H7 (cell line): ENCODE measurements at regions not wholly inside any gene's neighbourhood (a gene's known extent, or its start where the extent isn't known, plus 50 kb on each side); places are given as distances from the start of the nearest gene placed in this dataset.
"Not testable (repeated sequence)": the region's sequence is repeated elsewhere in the genome, so short reads cannot be mapped to it uniquely, and the experiment has no call there.

Experiments used
- DNase-seq: peaks from one replicate; pipeline ENCODE4 v3.0.0; 2012
- H3K27me3 ChIP-seq: 2 replicates; pipeline ENCODE4 v1.6.0; 2011; ENCODE audit warnings: mild to moderate bottlenecking, low read length; ENCODE audit not compliant: control insufficient read depth, insufficient read depth
- H3K36me3 ChIP-seq: replicated peaks from 2 replicates; pipeline ENCODE4 v1.5.1; 2011; ENCODE audit warnings: low read length; ENCODE audit not compliant: control insufficient read depth, insufficient read depth
- H3K4me3 ChIP-seq: 2 replicates; pipeline ENCODE4 v1.5.1; 2011; ENCODE audit warnings: low read depth, mild to moderate bottlenecking, control low read depth, low read length, moderate library complexity; ENCODE audit not compliant: insufficient read depth

DNA sequence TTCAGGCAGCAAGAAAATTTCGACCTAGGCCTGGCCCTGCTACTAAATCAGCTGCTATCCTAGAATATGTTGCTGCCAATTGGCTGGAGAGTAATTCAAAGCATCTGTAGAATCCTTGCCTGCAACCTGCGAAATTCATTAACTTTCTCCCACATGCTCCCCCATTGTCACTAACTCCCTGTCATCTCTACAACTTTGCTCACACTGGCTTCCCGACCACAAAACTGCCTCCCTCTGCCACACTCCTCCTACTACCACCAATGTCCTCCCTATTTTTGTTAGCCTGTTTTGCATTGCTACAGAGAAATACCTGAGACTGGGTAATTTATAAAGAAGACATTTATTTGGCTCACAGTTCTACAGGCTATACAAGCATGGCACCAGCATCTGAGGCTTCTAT lies 570.6 kb downstream of the INSC start:
- peak; percentile 22 for DNase-seq
- no peaks in the 10 kb centered on the region for H3K36me3 ChIP-seq
- no peaks in the 10 kb centered on the region for H3K27me3 ChIP-seq
- no peak overlapping the region for H3K4me3 ChIP-seq

DNA sequence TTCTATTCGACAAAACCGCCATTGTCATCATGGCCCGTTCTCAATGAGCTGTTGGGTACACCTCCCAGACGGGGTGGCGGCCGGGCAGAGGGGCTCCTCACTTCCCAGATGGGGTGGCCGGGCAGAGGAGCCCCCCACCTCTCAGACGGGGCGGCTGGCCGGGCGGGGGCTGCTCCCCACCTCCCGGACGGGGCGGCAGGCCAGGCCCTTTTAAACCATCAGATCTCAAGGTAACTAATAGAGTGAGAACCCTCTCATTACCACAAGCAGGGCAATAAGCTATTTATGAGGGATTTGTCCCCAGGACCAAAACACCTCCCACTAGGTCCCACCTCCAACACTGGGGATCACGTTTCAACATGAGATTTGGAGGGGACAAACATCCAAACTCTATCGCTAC lies 571.5 kb downstream of the INSC start:
- H3K4me3 ChIP-seq, H3K36me3 ChIP-seq, H3K27me3 ChIP-seq, DNase-seq: not testable (repeated sequence)

- DNase-seq: no peak
- no peak overlapping the region for H3K4me3 ChIP-seq
- H3K27me3 ChIP-seq: no peaks in the 10 kb centered on the region
- H3K36me3 ChIP-seq: no peaks in the 10 kb centered on the region
Observed at GRCh38 chr11:15687342-15687741, 572.6 kb downstream of the INSC start.

DNA sequence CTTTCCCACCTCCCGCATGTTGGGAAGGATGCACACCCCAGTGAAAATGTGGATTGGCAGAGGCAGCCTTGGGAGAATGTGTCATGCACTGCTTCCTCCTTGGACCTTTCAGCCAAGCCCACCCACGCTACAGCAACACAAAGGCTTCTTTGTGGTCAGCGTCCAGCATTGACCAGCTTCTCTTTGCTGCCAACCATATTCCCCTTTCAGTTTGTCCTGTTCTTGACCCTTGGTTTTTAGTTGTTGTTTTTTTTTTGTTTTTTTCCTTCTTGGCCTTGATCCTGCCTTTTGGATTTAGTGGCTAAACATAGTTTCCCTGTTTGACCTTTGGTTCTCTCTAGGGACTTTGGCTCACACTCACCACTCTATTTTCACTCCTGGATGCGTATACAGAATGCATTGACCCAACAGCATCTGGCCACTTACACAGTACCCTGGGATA lies 573.6 kb downstream of the INSC start:
- DNase-seq: no peak
- H3K36me3 ChIP-seq: no peaks in the 10 kb centered on the region

DNA sequence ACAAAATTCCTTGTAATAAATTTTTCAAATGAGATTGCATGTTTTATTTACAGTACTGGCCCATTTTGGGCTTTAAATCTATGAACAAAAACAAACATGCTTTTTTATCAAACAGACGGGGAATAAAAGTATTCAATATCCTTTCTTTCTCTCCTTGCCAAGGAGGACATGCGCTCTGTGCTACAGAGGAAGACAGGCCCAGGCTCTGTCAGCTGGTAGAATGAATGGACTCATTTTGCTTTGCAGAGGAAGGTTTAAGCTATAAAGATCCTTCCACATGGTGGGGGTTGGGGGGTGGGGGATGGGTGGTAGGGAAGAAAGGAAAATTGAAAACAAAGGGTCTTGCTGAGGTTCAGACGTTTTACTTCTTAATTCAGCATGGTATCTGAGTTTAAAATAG lies 575.6 kb downstream of the INSC start:
- Histone ChIP-seq H3K36me3 (no peaks in the 10 kb centered on the region), H3K4me3 (no peak overlapping the region), H3K27me3 (no peaks in the 10 kb centered on the region)
- peak; percentile 12 for DNase-seq

More for the DNA sequence above, 573.6 kb downstream of the INSC start:
- no peak overlapping the region for H3K4me3 ChIP-seq
- no peaks in the 10 kb centered on the region for H3K27me3 ChIP-seq

- H3K4me3 ChIP-seq: no peak overlapping the region
- H3K27me3 ChIP-seq: no peaks in the 10 kb centered on the region
- H3K36me3 ChIP-seq: no peaks in the 10 kb centered on the region
- no peak for DNase-seq
Observed at GRCh38 chr11:15692739-15693138, 578.0 kb downstream of the INSC start.

DNA sequence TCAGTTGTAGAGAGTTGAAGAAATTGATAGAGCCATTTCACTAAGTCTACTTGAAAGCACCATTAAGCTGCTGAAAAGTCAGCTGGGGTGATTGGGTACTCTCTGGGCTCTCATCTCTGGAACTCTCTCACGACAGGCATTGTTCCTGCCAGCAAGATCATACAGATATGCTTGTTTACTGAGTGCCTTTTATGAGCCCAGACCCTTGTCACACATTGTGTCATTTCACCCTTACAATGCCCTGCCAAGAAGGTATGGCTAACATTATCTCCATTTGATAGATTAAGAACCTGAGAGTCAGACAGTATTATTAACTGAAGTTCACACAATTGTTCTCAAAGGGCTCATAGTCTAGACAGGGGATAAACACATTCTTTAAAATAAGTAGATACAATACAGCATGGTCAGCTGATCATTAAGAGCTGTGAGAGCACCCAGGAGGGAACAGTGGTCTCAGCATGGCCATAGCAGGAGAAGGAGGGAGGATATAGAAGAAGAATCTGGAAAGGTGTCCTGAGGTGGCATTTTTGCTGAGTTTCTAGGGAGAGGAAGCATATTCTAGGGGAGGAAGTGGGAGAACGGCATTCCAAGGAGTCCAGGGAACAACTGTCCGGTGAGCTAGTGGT lies 580.5 kb downstream of the INSC start:
- H3K36me3 ChIP-seq: no peaks in the 10 kb centered on the region
- no peak for DNase-seq
- no peaks in the 10 kb centered on the region for H3K27me3 ChIP-seq
- H3K4me3 ChIP-seq: no peak overlapping the region

DNA sequence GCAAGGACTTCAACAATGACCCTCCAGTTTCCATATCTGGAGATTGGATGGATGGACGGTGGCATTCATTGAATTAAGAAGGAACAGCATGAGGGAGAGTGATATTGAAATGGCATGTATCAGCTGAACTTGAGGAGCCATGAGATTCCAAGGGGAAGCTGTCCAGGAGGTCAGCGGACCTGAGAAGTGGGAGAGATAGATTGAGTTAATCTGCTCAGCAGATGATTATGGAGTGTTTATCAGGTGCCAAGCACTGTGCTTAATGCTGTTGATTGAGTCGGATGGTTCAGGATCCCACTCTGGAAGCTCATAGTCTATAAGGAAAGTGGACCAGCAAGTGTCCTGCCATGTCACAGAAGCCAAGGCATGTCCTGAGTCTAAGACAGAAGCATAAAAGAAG lies 581.3 kb downstream of the INSC start:
- DNase-seq: no peak
- no peak overlapping the region for H3K4me3 ChIP-seq
- H3K27me3 ChIP-seq: no peaks in the 10 kb centered on the region
- no peaks in the 10 kb centered on the region for H3K36me3 ChIP-seq

GRCh38 chr11:15697437-15698236 lies 582.9 kb downstream of the INSC start:
- Histone ChIP-seq H3K4me3 (no peak overlapping the region), H3K36me3 (no peaks in the 10 kb centered on the region), H3K27me3 (no peaks in the 10 kb centered on the region)
- no peak for DNase-seq

GRCh38 chr11:15698855-15699254 lies 584.1 kb downstream of the INSC start:
- DNase-seq: no peak
- no peaks in the 10 kb centered on the region for H3K27me3 ChIP-seq
- no peak overlapping the region for H3K4me3 ChIP-seq
- H3K36me3 ChIP-seq: no peaks in the 10 kb centered on the region

- DNase-seq: no peak
- no peak overlapping the region for H3K4me3 ChIP-seq
- H3K36me3 ChIP-seq: no peaks in the 10 kb centered on the region
- H3K27me3 ChIP-seq: no peaks in the 10 kb centered on the region
Observed at GRCh38 chr11:15699978-15700377, 585.3 kb downstream of the INSC start.

- no peak for DNase-seq
- Histone ChIP-seq H3K4me3 (no peak overlapping the region), H3K36me3 (no peaks in the 10 kb centered on the region), H3K27me3 (no peaks in the 10 kb centered on the region)
Observed at GRCh38 chr11:15700456-15700855, 585.7 kb downstream of the INSC start.

- H3K4me3 ChIP-seq: no peak overlapping the region
- peaks cover 3% of the 10 kb centered on the region for H3K27me3 ChIP-seq
- no peaks in the 10 kb centered on the region for H3K36me3 ChIP-seq
- no peak for DNase-seq
Observed at GRCh38 chr11:15704064-15704463, 589.3 kb downstream of the INSC start.

DNA sequence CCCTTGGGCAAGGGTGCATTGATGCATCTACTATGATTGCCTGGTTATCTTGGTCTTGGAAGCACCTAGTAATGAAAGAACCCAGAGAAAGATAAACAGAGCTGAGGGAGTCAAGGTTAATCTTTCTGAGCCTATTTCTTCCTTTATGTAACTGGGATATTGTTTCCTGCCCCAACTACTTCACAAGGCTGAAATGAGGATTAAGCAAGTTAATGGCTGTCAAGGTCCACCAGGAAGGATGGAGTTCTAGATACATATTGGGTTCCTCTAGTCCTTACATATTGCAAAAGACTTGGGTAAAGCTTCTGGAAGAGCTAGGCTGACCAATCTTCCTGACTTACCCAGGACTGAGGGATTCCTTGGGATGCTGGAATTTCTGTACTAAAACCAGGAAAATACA lies 589.8 kb downstream of the INSC start:
- no peak for DNase-seq
- Histone ChIP-seq H3K36me3 (no peaks in the 10 kb centered on the region), H3K27me3 (peaks cover 3% of the 10 kb centered on the region), H3K4me3 (no peak overlapping the region)

DNA sequence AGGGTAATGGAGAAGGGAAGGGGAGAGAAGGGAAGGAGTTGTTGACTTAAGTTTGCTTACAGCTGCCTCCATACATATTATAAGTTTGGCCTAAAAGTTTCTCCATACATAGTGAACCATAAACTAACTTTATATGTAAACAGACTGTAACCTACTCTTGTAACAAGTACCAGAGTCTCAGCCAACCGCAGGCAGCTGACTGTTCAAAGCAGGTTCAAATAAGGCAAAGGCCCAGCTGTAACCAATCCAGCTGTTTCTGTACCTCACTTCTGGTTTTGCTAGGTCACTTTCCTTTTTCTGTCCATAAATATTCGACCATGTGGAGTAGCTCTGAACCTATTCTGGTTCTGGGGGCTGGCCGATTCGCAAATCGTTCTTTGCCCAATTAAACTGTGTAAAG lies 591.2 kb downstream of the INSC start:
- Histone ChIP-seq H3K4me3 (no peak overlapping the region), H3K27me3 (peaks cover 3% of the 10 kb centered on the region)
- DNase-seq: no peak

More for the DNA sequence above, 591.2 kb downstream of the INSC start:
- no peaks in the 10 kb centered on the region for H3K36me3 ChIP-seq
